ENCODE measurements at regions not wholly inside any gene's neighbourhood (a gene's known extent, or its start where the extent isn't known, plus 50 kb on each side); places are given as distances from the start of the nearest gene placed in this dataset.

DNA sequence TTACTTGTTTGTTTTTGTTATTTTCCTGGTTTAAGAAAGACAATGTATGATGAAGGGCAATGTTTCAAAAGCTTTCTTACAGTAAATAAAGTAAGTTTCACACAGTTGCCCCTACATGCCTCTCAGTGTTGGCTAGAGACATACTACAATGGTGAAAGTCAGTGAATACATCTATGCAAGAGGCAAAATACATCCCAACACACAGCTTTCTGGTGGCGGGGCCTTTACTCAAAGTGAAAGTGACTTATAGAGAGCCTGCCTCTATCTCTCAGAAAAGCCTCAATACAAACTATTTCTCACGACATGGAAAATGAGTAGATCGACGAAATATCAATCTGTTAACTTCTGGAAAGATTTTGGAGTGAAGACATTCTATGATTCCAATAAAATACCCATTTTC, 122.3 kb downstream of the SLC30A10 start:
- TF ChIP-seq, protein P1, sequence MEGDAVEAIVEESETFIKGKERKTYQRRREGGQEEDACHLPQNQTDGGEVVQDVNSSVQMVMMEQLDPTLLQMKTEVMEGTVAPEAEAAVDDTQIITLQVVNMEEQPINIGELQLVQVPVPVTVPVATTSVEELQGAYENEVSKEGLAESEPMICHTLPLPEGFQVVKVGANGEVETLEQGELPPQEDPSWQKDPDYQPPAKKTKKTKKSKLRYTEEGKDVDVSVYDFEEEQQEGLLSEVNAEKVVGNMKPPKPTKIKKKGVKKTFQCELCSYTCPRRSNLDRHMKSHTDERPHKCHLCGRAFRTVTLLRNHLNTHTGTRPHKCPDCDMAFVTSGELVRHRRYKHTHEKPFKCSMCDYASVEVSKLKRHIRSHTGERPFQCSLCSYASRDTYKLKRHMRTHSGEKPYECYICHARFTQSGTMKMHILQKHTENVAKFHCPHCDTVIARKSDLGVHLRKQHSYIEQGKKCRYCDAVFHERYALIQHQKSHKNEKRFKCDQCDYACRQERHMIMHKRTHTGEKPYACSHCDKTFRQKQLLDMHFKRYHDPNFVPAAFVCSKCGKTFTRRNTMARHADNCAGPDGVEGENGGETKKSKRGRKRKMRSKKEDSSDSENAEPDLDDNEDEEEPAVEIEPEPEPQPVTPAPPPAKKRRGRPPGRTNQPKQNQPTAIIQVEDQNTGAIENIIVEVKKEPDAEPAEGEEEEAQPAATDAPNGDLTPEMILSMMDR (CRISPR knock-in tag; IDR thresholded peaks at IDR 0.05) = no peak
- no peak for TF ChIP-seq MEF2D (CRISPR knock-in tag; IDR thresholded peaks at IDR 0.05)
- TF ChIP-seq ATF1 (CRISPR knock-in tag; IDR thresholded peaks at IDR 0.05) = no peak
- no peak for TF ChIP-seq ZMYM3 (CRISPR knock-in tag; IDR thresholded peaks at IDR 0.05)
- TF ChIP-seq SALL1 (CRISPR knock-in tag; IDR thresholded peaks at IDR 0.05) = no peak
- TF ChIP-seq, protein P2, sequence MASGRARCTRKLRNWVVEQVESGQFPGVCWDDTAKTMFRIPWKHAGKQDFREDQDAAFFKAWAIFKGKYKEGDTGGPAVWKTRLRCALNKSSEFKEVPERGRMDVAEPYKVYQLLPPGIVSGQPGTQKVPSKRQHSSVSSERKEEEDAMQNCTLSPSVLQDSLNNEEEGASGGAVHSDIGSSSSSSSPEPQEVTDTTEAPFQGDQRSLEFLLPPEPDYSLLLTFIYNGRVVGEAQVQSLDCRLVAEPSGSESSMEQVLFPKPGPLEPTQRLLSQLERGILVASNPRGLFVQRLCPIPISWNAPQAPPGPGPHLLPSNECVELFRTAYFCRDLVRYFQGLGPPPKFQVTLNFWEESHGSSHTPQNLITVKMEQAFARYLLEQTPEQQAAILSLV (CRISPR knock-in tag; IDR thresholded peaks at IDR 0.05; ENCODE audit: borderline replicate concordance) = no peak
- TF ChIP-seq, protein P3, sequence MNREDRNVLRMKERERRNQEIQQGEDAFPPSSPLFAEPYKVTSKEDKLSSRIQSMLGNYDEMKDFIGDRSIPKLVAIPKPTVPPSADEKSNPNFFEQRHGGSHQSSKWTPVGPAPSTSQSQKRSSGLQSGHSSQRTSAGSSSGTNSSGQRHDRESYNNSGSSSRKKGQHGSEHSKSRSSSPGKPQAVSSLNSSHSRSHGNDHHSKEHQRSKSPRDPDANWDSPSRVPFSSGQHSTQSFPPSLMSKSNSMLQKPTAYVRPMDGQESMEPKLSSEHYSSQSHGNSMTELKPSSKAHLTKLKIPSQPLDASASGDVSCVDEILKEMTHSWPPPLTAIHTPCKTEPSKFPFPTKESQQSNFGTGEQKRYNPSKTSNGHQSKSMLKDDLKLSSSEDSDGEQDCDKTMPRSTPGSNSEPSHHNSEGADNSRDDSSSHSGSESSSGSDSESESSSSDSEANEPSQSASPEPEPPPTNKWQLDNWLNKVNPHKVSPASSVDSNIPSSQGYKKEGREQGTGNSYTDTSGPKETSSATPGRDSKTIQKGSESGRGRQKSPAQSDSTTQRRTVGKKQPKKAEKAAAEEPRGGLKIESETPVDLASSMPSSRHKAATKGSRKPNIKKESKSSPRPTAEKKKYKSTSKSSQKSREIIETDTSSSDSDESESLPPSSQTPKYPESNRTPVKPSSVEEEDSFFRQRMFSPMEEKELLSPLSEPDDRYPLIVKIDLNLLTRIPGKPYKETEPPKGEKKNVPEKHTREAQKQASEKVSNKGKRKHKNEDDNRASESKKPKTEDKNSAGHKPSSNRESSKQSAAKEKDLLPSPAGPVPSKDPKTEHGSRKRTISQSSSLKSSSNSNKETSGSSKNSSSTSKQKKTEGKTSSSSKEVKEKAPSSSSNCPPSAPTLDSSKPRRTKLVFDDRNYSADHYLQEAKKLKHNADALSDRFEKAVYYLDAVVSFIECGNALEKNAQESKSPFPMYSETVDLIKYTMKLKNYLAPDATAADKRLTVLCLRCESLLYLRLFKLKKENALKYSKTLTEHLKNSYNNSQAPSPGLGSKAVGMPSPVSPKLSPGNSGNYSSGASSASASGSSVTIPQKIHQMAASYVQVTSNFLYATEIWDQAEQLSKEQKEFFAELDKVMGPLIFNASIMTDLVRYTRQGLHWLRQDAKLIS (CRISPR knock-in tag; IDR thresholded peaks at IDR 0.05) = no peak
- TF ChIP-seq MED1 (CRISPR knock-in tag; IDR thresholded peaks at IDR 0.05) = no peak

All from HepG2 (cell line).